Activated T-helper 9 cell treated with anti-CD3 and anti-CD28 coated beads, Interleukin-2, amount 50 U/mL, for 16 hours (primary cell): ENCODE measurements at regions not wholly inside any gene's neighbourhood (a gene's known extent, or its start where the extent isn't known, plus 50 kb on each side); places are given as distances from the start of the nearest gene placed in this dataset.

Source experiments
- DNase-seq: peaks from one replicate; pipeline ENCODE4 v3.0.0-alpha.2; 2020; ENCODE audit warnings: low read depth

GRCh38 chr4:155514628-155515027, 137.9 kb upstream of the MAP9 start:
- DNase-seq: no peak

DNA sequence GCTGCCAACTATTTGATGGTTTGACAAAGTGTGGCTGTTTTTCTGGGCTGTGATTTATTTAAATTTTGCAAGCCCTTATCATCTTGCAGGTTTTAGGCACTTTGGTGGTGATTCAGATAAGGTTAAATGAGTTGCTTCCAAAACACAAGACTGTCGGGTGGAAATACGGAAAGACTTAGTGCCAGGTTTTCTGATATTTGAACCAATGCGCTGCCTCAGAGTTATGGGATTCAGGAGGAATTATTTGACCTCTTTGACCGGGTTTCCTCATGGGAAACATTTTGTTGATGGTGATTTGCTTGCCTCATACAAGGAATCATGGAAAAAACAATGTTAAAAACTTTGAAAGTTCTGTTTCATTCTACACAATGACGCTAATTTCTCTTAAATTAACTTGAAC, 136.1 kb upstream of the MAP9 start:
- no peak for DNase-seq

GRCh38 chr4:155512046-155512445, 135.3 kb upstream of the MAP9 start:
- DNase-seq: no peak

GRCh38 chr4:155510771-155511170, 134.0 kb upstream of the MAP9 start:
- no peak for DNase-seq

GRCh38 chr4:155509555-155509954, 132.8 kb upstream of the MAP9 start:
- no peak for DNase-seq

- DNase-seq: no peak
Measured at GRCh38 chr4:155506745-155507144, 130.0 kb upstream of the MAP9 start.

DNA sequence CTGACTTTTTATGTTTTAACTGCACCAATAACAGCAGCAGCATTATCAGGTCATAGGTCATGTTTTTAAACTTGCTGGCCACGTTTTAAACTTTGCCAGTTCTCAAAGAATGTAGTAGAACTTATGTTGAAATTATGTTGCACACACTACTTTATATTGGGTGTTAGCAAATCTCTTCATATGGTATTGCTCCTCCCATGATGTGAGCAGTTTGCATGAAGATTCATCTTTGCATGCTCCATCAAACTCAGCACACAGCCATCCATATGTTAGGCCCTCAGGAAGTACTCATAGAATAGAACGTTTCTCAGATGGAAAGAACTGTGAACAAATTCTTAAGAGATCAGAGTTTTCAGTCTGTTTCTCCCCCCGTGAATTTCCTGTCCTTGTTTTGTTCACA, 128.6 kb upstream of the MAP9 start:
- no peak for DNase-seq

GRCh38 chr4:155497306-155497705, 120.5 kb upstream of the MAP9 start:
- no peak for DNase-seq

- DNase-seq: no peak
Measured at GRCh38 chr4:155496294-155496626, 119.5 kb upstream of the MAP9 start.

- DNase-seq: no peak
Measured at GRCh38 chr4:155495572-155496293, 119.0 kb upstream of the MAP9 start.

- DNase-seq: no peak
Measured at GRCh38 chr4:155494037-155494718, 117.4 kb upstream of the MAP9 start.

DNA sequence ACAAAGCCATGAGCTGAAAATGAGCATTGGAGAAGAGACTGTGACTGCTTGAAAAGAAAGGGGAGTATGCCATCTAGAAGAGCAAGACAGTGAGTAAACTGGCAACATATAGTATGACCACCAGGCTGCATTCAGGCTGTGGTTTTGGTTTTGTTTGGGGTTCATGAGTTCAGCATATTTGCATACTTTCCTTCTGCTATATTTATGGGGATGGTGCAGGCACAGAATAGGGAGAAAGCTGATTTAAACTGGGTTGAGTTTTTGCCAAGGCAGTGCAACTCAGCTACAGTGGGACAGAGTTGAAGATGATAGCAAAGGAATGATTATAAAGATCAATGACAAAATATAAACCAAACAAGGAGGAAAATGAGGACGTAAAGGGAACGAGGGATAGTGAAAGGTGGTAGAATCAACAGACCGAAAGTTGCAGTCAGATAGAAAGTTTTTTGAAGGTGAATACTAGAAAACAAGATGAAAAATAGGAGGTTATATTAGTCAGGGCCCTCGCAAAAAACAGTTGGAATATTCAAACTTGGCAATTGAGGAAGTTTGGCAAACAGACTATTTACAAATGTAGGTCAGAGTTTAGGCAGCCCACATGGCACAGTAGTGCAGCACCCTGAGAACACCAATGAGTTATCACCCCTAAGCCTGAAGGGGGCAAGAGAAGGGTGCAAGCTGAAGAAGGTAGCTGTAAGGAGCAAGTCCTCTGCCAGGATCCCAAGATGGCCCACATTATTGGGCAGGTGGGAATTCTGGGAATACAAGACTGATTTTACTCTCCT, 114.8 kb upstream of the MAP9 start:
- no peak for DNase-seq

DNA sequence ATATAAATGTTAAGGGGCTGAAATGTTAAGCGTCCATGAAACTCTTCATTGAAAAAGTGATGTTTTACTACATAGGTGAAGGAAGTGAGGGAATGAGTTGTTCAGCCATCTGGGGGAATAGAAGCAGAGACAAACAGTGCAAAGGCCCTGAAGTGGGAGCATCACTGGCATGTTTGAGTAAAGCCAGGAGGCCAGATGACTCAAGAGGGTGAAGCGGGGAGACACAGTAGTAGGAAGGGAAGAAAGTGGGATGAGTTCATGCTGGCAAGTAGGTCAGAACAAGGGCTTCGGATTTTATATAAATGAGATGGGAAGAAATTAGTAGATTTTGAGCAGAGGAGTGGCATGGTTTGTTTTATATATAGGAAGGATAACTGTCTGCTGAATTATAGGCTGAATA, 112.5 kb upstream of the MAP9 start:
- DNase-seq: no peak

- no peak for DNase-seq
Measured at GRCh38 chr4:155488691-155489090, 111.9 kb upstream of the MAP9 start.

- no peak for DNase-seq
Measured at GRCh38 chr4:155487210-155487609, 110.4 kb upstream of the MAP9 start.

GRCh38 chr4:155481150-155481549, 104.4 kb upstream of the MAP9 start:
- no peak for DNase-seq

DNA sequence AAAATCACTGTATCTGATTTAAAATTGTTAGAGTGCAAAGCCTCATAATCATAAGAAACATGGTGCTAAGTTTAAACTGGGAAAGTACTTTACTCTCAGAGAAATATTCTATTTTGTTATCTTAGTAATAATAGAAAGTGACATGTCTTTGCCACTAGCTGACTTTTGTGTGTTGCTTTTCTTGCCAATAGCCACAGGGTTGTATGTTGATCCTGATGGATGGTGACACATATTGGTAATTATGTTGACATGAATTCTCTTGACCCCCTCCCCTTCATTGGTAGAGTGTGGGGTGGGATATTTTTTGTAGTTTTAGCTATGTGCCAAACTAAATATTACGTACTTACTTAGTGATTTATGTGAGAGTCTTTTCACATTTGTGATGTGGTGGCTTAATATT, 103.1 kb upstream of the MAP9 start:
- no peak for DNase-seq

GRCh38 chr4:155478336-155478835, 101.6 kb upstream of the MAP9 start:
- DNase-seq: no peak

DNA sequence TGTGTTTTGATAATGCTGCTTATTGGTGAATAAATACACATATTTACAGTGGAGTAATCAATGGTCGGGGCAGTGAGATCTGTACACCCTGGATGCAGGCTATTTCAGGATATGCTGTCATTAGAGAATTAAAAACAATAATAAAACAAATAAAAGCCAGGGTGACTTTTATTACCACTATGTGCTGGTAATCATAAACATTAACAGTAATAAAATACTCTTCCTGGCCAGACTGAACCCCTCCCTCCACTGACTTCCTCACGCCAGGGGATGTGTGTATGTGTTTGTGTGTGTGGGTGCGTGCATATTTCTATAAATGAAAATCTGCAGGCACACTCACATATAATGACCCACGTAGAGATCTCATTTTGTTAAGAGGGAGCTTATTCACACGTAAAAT, 98.0 kb upstream of the MAP9 start:
- DNase-seq: no peak

- DNase-seq: no peak
Measured at GRCh38 chr4:155473420-155474095, 96.8 kb upstream of the MAP9 start.

- no peak for DNase-seq
Measured at GRCh38 chr4:155468282-155468681, 91.5 kb upstream of the MAP9 start.

DNA sequence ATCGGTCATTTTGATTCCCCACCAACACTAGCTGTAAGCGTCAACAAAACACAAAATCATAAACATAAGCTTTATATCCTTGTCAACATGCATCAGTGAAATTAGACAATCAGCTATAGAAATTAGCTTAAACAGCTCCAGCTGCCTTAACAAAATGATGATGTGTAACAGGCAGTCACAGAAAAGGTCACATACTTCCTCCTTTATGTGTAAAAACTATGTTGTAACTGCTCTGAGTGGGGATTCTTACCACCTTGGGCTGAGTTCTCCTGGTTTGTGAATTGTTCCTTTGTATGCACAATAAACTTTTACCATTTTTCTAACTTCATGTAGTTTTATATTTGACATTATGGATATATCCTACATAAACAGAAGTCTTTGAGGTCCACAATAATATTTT, 73.9 kb upstream of the MAP9 start:
- no peak for DNase-seq

GRCh38 chr4:155445306-155445705, 68.5 kb upstream of the MAP9 start:
- no peak for DNase-seq
